ENCODE measurements at regions not wholly inside any gene's neighbourhood (a gene's known extent, or its start where the extent isn't known, plus 50 kb on each side); places are given as distances from the start of the nearest gene placed in this dataset.

GRCh38 chr20:11979306-11979990, 61.8 kb downstream of the BTBD3 start:
- TF ChIP-seq CTCF (IDR thresholded peaks at IDR 0.05), result no peak
- TF ChIP-seq POLR2AphosphoS5 (IDR thresholded peaks at IDR 0.05), result no peak
- TF ChIP-seq POLR2A (IDR thresholded peaks at IDR 0.05; ENCODE audit: low read depth), result no peak
- no peak for TF ChIP-seq EP300 (IDR thresholded peaks at IDR 0.05)
